GM21576 (cell line): ENCODE measurements at regions not wholly inside any gene's neighbourhood (a gene's known extent, or its start where the extent isn't known, plus 50 kb on each side); places are given as distances from the start of the nearest gene placed in this dataset.
"Not testable (repeated sequence)": the region's sequence is repeated elsewhere in the genome, so short reads cannot be mapped to it uniquely, and the experiment has no call there.

ENCODE experiments used
- ATAC-seq: cut with Tn5 transposase; IDR thresholded peaks from one replicate; pipeline ENCODE4 v1.9.1; 2021; ENCODE audit warnings: mild to moderate bottlenecking, moderate library complexity; ENCODE audit not compliant: unreplicated experiment

GRCh38 chr16:75780669-75781068 lies 54.4 kb upstream of the CPHXL start:
- no peak for ATAC-seq

GRCh38 chr16:75781683-75782343 lies 55.5 kb upstream of the CPHXL start:
- ATAC-seq = no peak

GRCh38 chr16:75787440-75787839 lies 61.1 kb upstream of the CPHXL start:
- no peak for ATAC-seq

- ATAC-seq = peak; percentile 73
Measured at GRCh38 chr16:75789237-75789636, 62.9 kb upstream of the CPHXL start.

- ATAC-seq = no peak
Measured at GRCh38 chr16:75792771-75793492, 66.6 kb upstream of the CPHXL start.

GRCh38 chr16:75793641-75794040 lies 67.4 kb upstream of the CPHXL start:
- no peak for ATAC-seq

GRCh38 chr16:75794426-75794825 lies 68.1 kb upstream of the CPHXL start:
- no peak for ATAC-seq

- ATAC-seq = peak; percentile 49
Measured at GRCh38 chr16:75798714-75799113, 72.4 kb upstream of the CPHXL start.

GRCh38 chr16:75801307-75801706 lies 75.0 kb upstream of the CPHXL start:
- no peak for ATAC-seq

- no peak for ATAC-seq
Measured at GRCh38 chr16:75803753-75804152, 77.5 kb upstream of the CPHXL start.

GRCh38 chr16:75804368-75804767 lies 78.1 kb upstream of the CPHXL start:
- no peak for ATAC-seq

- no peak for ATAC-seq
Measured at GRCh38 chr16:75805946-75806345, 79.7 kb upstream of the CPHXL start.

- ATAC-seq = no peak
Measured at GRCh38 chr16:75806487-75806886, 80.2 kb upstream of the CPHXL start.

- no peak for ATAC-seq
Measured at GRCh38 chr16:75810342-75810741, 84.1 kb upstream of the CPHXL start.

GRCh38 chr16:75811020-75811634 lies 84.8 kb upstream of the CPHXL start:
- no peak for ATAC-seq

- ATAC-seq = no peak
Measured at GRCh38 chr16:75818491-75818890, 92.2 kb upstream of the CPHXL start.

- ATAC-seq = no peak
Measured at GRCh38 chr16:75820672-75821071, 94.4 kb upstream of the CPHXL start.

- no peak for ATAC-seq
Measured at GRCh38 chr16:75821117-75821516, 94.8 kb upstream of the CPHXL start.

GRCh38 chr16:75825750-75826149 lies 99.5 kb upstream of the CPHXL start:
- ATAC-seq = not testable (repeated sequence)

- ATAC-seq = not testable (repeated sequence)
Measured at GRCh38 chr16:75827372-75828038, 101.2 kb upstream of the CPHXL start.

- ATAC-seq = not testable (repeated sequence)
Measured at GRCh38 chr16:75833385-75833784, 107.1 kb upstream of the CPHXL start.
